ENCODE measurements at regions not wholly inside any gene's neighbourhood (a gene's known extent, or its start where the extent isn't known, plus 50 kb on each side); places are given as distances from the start of the nearest gene placed in this dataset.

GRCh38 chr7:12064586-12065127 is 146.4 kb upstream of the TMEM106B start:
- TF ChIP-seq POLR2AphosphoS5 (IDR thresholded peaks at IDR 0.05) (no peak), POLR2A (IDR thresholded peaks at IDR 0.05) (no peak), CTCF (IDR thresholded peaks at IDR 0.05 in 8 of 11, conservative IDR thresholded peaks at IDR 0.05 in 3 of 11) (no peak)
- H3K4me1 ChIP-seq, result no peaks in the 10 kb centered on the region
- DNase-seq, result no peak
- H3K9me3 ChIP-seq, result no peaks in the 10 kb centered on the region
- intact Hi-C loops (cut with DNase I; ENCODE audit: low total_unique reads), result loop anchor here (5.0 kb wide), 1 partner anchor 258 kb away; no protein-coding TSS in a partner anchor
- H3K27me3 ChIP-seq (replicated peaks in 1 of 7), result no peaks in the 10 kb centered on the region
- no peak overlapping the region for H3K4me3 ChIP-seq
- WGBS, 5 donors, result 84 to 95% (median 86%) methylated on average over 1 of the region's 1 CpG
- no peaks in the 10 kb centered on the region for H3K36me3 ChIP-seq
- no peak overlapping the region for H3K27ac ChIP-seq

GRCh38 chr7:12066004-12066403 is 145.1 kb upstream of the TMEM106B start:
- no peaks in the 10 kb centered on the region for H3K9me3 ChIP-seq
- intact Hi-C loops (cut with DNase I; ENCODE audit: low total_unique reads), result loop anchor here (5.0 kb wide), 1 partner anchor 256 kb away; no protein-coding TSS in a partner anchor
- no peaks in the 10 kb centered on the region for H3K36me3 ChIP-seq
- peak overlapping the region in 3 of 8 donors; percentile 64 to 77 (median 72) for H3K27ac ChIP-seq
- no peaks in the 10 kb centered on the region for H3K27me3 ChIP-seq (replicated peaks in 1 of 7)
- H3K4me3 ChIP-seq, result no peak overlapping the region
- no peak for TF ChIP-seq POLR2AphosphoS5 (IDR thresholded peaks at IDR 0.05)
- no peak for TF ChIP-seq CTCF (IDR thresholded peaks at IDR 0.05 in 8 of 11, conservative IDR thresholded peaks at IDR 0.05 in 3 of 11)
- no peak for TF ChIP-seq POLR2A (IDR thresholded peaks at IDR 0.05)
- no peak for DNase-seq
- whole genome bisulfite sequencing, 5 donors, result 71 to 89% (median 84%) methylated on average over 4 of the region's 4 CpGs
- no peaks in the 10 kb centered on the region for H3K4me1 ChIP-seq

GRCh38 chr7:12066521-12066920 is 144.6 kb upstream of the TMEM106B start:
- TF ChIP-seq POLR2A (IDR thresholded peaks at IDR 0.05) (no peak), CTCF (IDR thresholded peaks at IDR 0.05 in 8 of 11, conservative IDR thresholded peaks at IDR 0.05 in 3 of 11) (no peak), POLR2AphosphoS5 (IDR thresholded peaks at IDR 0.05) (no peak)
- no peaks in the 10 kb centered on the region for H3K36me3 ChIP-seq
- no peak for DNase-seq
- no peak overlapping the region for H3K4me3 ChIP-seq
- H3K4me1 ChIP-seq, result no peaks in the 10 kb centered on the region
- H3K27me3 ChIP-seq (replicated peaks in 1 of 7), result no peaks in the 10 kb centered on the region
- H3K27ac ChIP-seq, result peak overlapping the region in 4 of 8 donors; percentile 28 to 77 (median 68)
- H3K9me3 ChIP-seq, result no peaks in the 10 kb centered on the region
- intact Hi-C loops (cut with DNase I; ENCODE audit: low total_unique reads), result loop anchor here (5.0 kb wide), 1 partner anchor 256 kb away; no protein-coding TSS in a partner anchor
- WGBS, 5 donors, result 41 to 56% (median 48%) methylated on average over 2 of the region's 2 CpGs

GRCh38 chr7:12067156-12067831 is 143.8 kb upstream of the TMEM106B start:
- 73 to 86% (median 82%) methylated on average over 13 of the region's 13 CpGs for WGBS, 5 donors
- no peak for DNase-seq
- H3K4me3 ChIP-seq, result no peak overlapping the region
- no peaks in the 10 kb centered on the region for H3K27me3 ChIP-seq (replicated peaks in 1 of 7)
- H3K4me1 ChIP-seq, result no peaks in the 10 kb centered on the region
- peak overlapping the region in 4 of 8 donors; percentile 28 to 77 (median 68) for H3K27ac ChIP-seq
- H3K9me3 ChIP-seq, result no peaks in the 10 kb centered on the region
- H3K36me3 ChIP-seq, result no peaks in the 10 kb centered on the region
- TF ChIP-seq POLR2A (IDR thresholded peaks at IDR 0.05), result no peak
- TF ChIP-seq CTCF (IDR thresholded peaks at IDR 0.05 in 8 of 11, conservative IDR thresholded peaks at IDR 0.05 in 3 of 11), result peak in 10 of 11 experiments; percentile 37 to 71 (median 64)
- intact Hi-C loops (cut with DNase I; ENCODE audit: low total_unique reads), result loop anchor here (5.0 kb wide), 1 partner anchor 255 kb away; no protein-coding TSS in a partner anchor
